LNCAP (cell line): ENCODE measurements at regions not wholly inside any gene's neighbourhood (a gene's known extent, or its start where the extent isn't known, plus 50 kb on each side); places are given as distances from the start of the nearest gene placed in this dataset.

Source experiments
- TF ChIP-seq, protein P1 (sequence below): fragments of 450-650 bp; IDR thresholded peaks from 2 replicates; pipeline ENCODE4 v1.5.1; 2017; ENCODE audit warnings: mild to moderate bottlenecking

DNA sequence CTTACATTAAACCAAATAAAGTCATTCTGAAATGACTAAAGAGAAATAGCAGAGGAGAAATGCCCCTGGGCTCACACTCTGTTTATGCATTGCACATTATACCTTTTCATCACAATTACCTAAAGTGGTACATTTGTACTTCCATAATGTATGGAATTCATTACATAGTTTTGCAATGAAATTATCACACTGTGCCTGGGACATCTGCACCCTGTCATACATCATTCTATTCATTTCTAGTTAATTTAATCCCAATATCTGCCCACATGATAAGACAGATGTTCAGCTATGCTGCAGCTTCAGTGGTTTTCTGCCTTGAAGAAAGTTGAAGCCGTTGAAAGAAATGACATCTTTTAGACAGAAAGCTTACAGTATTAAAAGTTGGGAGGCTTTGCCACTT, 580.0 kb downstream of the SOX6 start:
- TF ChIP-seq, protein P1, sequence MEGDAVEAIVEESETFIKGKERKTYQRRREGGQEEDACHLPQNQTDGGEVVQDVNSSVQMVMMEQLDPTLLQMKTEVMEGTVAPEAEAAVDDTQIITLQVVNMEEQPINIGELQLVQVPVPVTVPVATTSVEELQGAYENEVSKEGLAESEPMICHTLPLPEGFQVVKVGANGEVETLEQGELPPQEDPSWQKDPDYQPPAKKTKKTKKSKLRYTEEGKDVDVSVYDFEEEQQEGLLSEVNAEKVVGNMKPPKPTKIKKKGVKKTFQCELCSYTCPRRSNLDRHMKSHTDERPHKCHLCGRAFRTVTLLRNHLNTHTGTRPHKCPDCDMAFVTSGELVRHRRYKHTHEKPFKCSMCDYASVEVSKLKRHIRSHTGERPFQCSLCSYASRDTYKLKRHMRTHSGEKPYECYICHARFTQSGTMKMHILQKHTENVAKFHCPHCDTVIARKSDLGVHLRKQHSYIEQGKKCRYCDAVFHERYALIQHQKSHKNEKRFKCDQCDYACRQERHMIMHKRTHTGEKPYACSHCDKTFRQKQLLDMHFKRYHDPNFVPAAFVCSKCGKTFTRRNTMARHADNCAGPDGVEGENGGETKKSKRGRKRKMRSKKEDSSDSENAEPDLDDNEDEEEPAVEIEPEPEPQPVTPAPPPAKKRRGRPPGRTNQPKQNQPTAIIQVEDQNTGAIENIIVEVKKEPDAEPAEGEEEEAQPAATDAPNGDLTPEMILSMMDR = no peak

DNA sequence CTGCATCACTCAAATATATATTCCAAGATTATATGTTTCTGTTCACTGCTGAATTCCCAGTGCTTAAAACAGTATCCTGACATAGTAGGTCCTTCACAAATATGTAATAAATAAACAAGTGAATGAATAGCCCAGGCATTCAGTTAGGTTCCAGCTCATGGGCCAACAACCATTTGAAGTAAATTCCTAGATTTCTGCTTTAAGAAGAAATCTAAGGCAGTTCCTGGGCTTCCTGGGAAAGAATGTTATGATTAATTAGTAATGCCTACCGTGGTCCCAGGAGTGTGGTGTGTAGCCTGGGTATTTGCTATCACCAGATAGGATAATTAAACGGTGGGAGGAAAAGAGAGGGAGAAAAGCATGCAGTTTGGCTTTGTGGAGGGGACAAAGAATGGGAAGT, 576.8 kb downstream of the SOX6 start:
- TF ChIP-seq, protein P1 = no peak

DNA sequence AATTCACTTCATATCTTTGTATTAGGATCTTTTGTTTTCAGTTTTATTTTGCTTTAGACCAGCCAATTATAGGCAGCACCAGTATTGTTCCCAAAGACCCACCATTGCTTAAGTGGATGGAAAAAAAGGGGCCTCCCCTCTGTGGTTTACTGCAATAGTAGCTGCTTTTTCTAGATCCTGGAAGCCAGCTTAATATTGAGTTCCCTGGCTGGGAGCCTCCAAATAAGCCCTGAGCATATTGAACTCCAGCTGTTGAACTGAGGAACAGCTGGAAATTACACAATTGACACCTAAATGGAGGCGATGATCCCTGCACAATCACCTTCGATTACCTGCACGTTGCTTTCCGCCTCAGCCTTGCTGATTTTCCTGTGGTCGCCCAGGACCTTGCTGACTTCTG, 576.0 kb downstream of the SOX6 start:
- TF ChIP-seq, protein P1 = no peak

DNA sequence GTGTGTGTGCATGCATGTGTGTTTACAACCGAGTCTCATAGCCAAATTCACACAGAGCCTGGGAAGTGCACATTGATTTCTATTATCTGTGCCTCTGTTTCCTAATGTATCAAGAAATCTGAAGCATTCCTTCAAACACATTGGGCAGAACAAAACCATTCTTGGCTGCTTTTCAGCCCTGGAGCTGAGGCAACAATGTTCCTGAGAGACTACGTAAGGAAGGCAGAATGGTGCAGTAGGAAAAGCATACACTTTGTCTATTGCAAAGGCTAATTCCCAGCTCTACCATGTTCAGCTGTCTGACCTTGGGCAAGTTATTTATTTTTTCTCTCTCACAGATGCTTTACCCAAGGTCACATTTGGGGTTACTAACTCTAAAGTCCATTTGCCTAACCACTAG, 575.5 kb downstream of the SOX6 start:
- TF ChIP-seq, protein P1 = no peak

DNA sequence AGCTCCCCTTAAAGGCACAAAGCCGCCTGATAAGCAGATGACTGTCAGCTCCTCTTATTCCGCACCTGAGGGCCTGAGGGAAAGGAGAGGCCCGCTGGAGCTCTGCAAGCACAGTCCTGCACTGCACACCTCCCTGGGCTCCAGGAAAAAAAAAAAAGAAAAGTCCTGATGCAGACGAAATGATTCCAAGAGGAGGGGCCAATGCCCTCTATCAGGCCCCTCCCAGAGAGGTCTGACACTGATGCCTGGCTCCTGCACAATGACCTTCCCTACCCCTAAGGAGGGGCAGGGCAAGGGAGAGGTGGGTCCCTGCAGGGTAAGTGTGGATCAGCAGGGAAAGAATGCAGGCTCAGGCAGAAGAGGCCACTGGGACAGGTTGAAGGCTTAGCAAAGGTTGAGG, 572.7 kb downstream of the SOX6 start:
- TF ChIP-seq, protein P1 = no peak

DNA sequence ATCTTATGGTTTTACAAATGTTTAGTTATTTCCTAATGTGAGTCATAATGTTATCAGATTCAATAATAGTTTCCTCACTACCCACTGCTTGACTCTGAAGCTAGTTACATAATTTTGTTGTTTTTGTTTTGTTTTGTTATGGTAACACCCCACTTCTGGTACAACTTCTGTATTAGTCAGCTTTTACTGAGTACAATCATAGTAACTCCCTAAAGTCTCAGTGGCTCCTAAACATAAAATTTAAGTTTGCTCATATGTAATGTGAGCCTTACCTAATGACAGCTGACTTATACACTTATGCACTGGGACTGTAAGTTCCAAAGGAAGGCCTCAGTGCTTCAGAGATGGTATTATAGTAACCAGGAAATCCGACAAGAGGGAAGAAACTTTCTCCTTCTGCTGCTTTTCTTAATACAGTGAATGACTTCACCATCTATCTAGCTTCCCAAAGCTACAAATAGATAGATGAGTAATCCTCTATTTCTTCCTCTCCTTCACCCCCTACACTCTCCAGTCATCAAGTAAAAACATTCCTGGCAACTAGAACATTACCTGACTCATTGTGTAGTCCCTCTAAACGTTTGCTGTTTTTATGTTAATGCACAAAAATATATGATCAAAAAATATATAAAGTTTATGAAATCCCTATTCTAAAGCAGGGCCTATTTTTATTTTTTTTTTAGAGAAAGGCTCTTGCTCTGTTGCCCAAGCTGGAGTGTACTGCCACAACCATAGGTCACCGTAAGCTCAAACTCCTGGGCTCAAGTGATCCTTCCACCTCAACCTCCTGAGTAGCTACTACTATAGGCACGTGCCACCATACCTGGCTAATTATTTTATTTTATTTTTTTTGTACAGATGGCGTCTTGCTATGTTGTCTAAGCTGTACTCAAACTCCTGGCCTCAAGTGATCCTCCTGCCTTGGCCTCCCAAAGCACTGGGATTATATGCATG, 563.0 kb downstream of the SOX6 start:
- TF ChIP-seq, protein P1 = no peak

DNA sequence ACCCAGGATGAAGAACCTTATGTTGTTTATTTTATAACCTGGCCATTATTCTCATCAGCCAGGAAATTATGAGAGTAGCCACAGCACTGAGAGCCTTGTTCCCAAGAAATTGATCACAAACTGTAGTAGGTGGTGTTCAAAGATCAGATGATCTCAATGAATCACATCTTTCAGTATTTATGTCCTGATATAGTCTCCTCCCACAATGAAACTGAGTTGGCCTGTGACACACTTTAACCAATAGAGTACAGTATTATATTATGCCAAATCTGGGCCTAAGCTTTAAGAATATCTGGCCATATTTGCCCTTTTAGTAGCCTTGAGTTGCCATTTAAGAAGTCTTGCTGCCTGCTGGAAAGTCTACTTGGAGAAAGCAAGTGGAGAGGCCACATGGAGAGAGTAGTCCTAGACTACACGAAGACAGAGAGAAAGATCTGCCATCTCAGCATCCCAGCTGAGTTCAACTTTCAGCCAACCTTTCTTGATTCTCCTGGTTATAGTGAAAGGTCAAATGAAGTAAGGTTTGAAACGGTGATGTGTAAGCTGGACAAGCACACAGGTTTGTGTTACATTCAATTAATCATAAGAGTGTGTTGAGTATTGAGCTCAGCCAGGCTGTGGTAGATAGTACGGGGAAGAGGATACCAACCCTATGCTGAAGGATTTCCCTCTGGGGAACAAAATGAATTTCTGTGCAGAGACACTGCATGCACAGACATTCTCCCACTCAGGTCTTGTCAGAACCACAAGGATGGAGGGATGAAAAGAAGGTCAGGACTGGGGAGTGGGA, 561.8 kb downstream of the SOX6 start:
- TF ChIP-seq, protein P1 = no peak
